Bronchial epithelial cell (primary cell): ENCODE measurements at regions not wholly inside any gene's neighbourhood (a gene's known extent, or its start where the extent isn't known, plus 50 kb on each side); places are given as distances from the start of the nearest gene placed in this dataset.

ENCODE experiments used
- DNase-seq: peaks from one replicate; pipeline ENCODE4 v3.0.0-alpha.2; 2010; ENCODE audit warnings: low read depth
- FAIRE-seq: peaks from 2 replicates; lab custom pipeline; 2011; peaks lifted over from hg19 to GRCh38; lab: Jason Lieb, UNC
- H3K27me3 ChIP-seq: 2 replicates; pipeline ENCODE4 v1.5.1; 2011; ENCODE audit warnings: low read length; ENCODE audit not compliant: control insufficient read depth, insufficient read depth
- H3K36me3 ChIP-seq: 2 replicates; pipeline ENCODE4 v1.5.1; 2011; ENCODE audit warnings: low read length; ENCODE audit not compliant: control insufficient read depth, insufficient read depth
- H3K4me3 ChIP-seq: 2 replicates; pipeline ENCODE4 v1.5.1; 2011; ENCODE audit warnings: mild to moderate bottlenecking, low read depth, low read length, control low read depth
- TF ChIP-seq, protein P1 (sequence below): IDR thresholded peaks from 2 replicates; pipeline ENCODE4 v1.5.1; 2011; ENCODE audit warnings: mild to moderate bottlenecking, moderate library complexity, low read length, control low read depth, inconsistent platforms; ENCODE audit not compliant: insufficient read depth, severe bottlenecking

GRCh38 chr10:6343305-6344010 is 140.7 kb downstream of the PFKFB3 start:
- TF ChIP-seq, protein P1, sequence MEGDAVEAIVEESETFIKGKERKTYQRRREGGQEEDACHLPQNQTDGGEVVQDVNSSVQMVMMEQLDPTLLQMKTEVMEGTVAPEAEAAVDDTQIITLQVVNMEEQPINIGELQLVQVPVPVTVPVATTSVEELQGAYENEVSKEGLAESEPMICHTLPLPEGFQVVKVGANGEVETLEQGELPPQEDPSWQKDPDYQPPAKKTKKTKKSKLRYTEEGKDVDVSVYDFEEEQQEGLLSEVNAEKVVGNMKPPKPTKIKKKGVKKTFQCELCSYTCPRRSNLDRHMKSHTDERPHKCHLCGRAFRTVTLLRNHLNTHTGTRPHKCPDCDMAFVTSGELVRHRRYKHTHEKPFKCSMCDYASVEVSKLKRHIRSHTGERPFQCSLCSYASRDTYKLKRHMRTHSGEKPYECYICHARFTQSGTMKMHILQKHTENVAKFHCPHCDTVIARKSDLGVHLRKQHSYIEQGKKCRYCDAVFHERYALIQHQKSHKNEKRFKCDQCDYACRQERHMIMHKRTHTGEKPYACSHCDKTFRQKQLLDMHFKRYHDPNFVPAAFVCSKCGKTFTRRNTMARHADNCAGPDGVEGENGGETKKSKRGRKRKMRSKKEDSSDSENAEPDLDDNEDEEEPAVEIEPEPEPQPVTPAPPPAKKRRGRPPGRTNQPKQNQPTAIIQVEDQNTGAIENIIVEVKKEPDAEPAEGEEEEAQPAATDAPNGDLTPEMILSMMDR = no peak
- no peak for DNase-seq
- peak; percentile 95 for FAIRE-seq
- peaks cover 2% of the 10 kb centered on the region for H3K27me3 ChIP-seq
- no peaks in the 10 kb centered on the region for H3K36me3 ChIP-seq
- no peak overlapping the region for H3K4me3 ChIP-seq

- no peak for DNase-seq
- FAIRE-seq = no peak
- H3K4me3 ChIP-seq = no peak overlapping the region
- H3K27me3 ChIP-seq = peaks cover 2% of the 10 kb centered on the region
- TF ChIP-seq, protein P1 = no peak
- no peaks in the 10 kb centered on the region for H3K36me3 ChIP-seq
Observed at GRCh38 chr10:6345404-6345803, 142.7 kb downstream of the PFKFB3 start.

- H3K27me3 ChIP-seq = peaks cover 3% of the 10 kb centered on the region
- DNase-seq = no peak
- TF ChIP-seq, protein P1 = no peak
- no peak for FAIRE-seq
- no peaks in the 10 kb centered on the region for H3K36me3 ChIP-seq
- no peak overlapping the region for H3K4me3 ChIP-seq
Observed at GRCh38 chr10:6346631-6347030, 143.9 kb downstream of the PFKFB3 start.

- FAIRE-seq = no peak
- peaks cover 4% of the 10 kb centered on the region for H3K27me3 ChIP-seq
- TF ChIP-seq, protein P1 = no peak
- DNase-seq = no peak
- no peaks in the 10 kb centered on the region for H3K36me3 ChIP-seq
- H3K4me3 ChIP-seq = no peak overlapping the region
Observed at GRCh38 chr10:6347391-6347951, 144.7 kb downstream of the PFKFB3 start.

GRCh38 chr10:6348096-6348874 is 145.6 kb downstream of the PFKFB3 start:
- DNase-seq (no peak), FAIRE-seq (no peak)
- Histone ChIP-seq H3K4me3 (no peak overlapping the region), H3K36me3 (no peaks in the 10 kb centered on the region), H3K27me3 (peaks cover 4% of the 10 kb centered on the region)
- TF ChIP-seq, protein P1 = no peak
